ENCODE measurements at regions not wholly inside any gene's neighbourhood (a gene's known extent, or its start where the extent isn't known, plus 50 kb on each side); places are given as distances from the start of the nearest gene placed in this dataset.

GRCh38 chr13:83333614-83334388 is 548.5 kb downstream of the SLITRK1 start:
- Histone ChIP-seq H3K9ac (ENCODE audit: low read depth in 1 of 2, low read length in 2 of 2) (no peak overlapping the region), H3K27ac (ENCODE audit: low read depth in 1 of 2, low read length in 2 of 2) (no peak overlapping the region), H3K36me3 (ENCODE audit: control insufficient read depth in 4 of 4, insufficient read depth in 3 of 4, low read depth in 1 of 4, low read length in 3 of 4) (no peaks in the 10 kb centered on the region), H3K4me1 (ENCODE audit: control insufficient read depth in 4 of 4, insufficient read depth in 4 of 4, low read length in 3 of 4) (no peaks in the 10 kb centered on the region), H3K9me3 (ENCODE audit: control insufficient read depth in 4 of 4, low read length in 3 of 4) (no peaks in the 10 kb centered on the region), H3K27me3 (ENCODE audit: control insufficient read depth in 4 of 4, insufficient read depth in 4 of 4, low read length in 3 of 4) (no peaks in the 10 kb centered on the region), H3K4me3 (ENCODE audit: low read depth in 1 of 3, low read length in 3 of 3) (no peak overlapping the region)
- DNase-seq (ENCODE audit: low spot score), result no peak
- TF ChIP-seq FOXA1 (IDR thresholded peaks at IDR 0.05), result no peak
- TF ChIP-seq ATF3 (IDR thresholded peaks at IDR 0.05), result no peak
- no peak for TF ChIP-seq NR2F2 (IDR thresholded peaks at IDR 0.05)
- no peak for TF ChIP-seq RXRA (IDR thresholded peaks at IDR 0.05)
- no peak for TF ChIP-seq HNF4A (conservative IDR thresholded peaks at IDR 0.05)
- no peak for TF ChIP-seq SP1 (IDR thresholded peaks at IDR 0.05)
- TF ChIP-seq FOXA2 (IDR thresholded peaks at IDR 0.05), result no peak
- no peak for TF ChIP-seq JUND (IDR thresholded peaks at IDR 0.05)
- TF ChIP-seq TAF1 (conservative IDR thresholded peaks at IDR 0.05), result no peak
- TF ChIP-seq REST (IDR thresholded peaks at IDR 0.05), result no peak
- WGBS, result 63% methylated on average over 7 of the region's 7 CpGs

GRCh38 chr13:83332751-83333150 is 549.5 kb downstream of the SLITRK1 start:
- Histone ChIP-seq H3K4me1 (ENCODE audit: control insufficient read depth in 4 of 4, insufficient read depth in 4 of 4, low read length in 3 of 4) (no peaks in the 10 kb centered on the region), H3K9ac (ENCODE audit: low read depth in 1 of 2, low read length in 2 of 2) (no peak overlapping the region), H3K27me3 (ENCODE audit: control insufficient read depth in 4 of 4, insufficient read depth in 4 of 4, low read length in 3 of 4) (no peaks in the 10 kb centered on the region), H3K36me3 (ENCODE audit: control insufficient read depth in 4 of 4, insufficient read depth in 3 of 4, low read depth in 1 of 4, low read length in 3 of 4) (no peaks in the 10 kb centered on the region), H3K9me3 (ENCODE audit: control insufficient read depth in 4 of 4, low read length in 3 of 4) (no peaks in the 10 kb centered on the region), H3K27ac (ENCODE audit: low read depth in 1 of 2, low read length in 2 of 2) (no peak overlapping the region), H3K4me3 (ENCODE audit: low read depth in 1 of 3, low read length in 3 of 3) (no peak overlapping the region)
- TF ChIP-seq RAD21 (IDR thresholded peaks at IDR 0.05), result no peak
- no peak for TF ChIP-seq CTCF (IDR thresholded peaks at IDR 0.05; ENCODE audit: low read depth, low read length, missing input control)
- TF ChIP-seq NR2F2 (IDR thresholded peaks at IDR 0.05), result no peak
- no peak for TF ChIP-seq FOXA1 (IDR thresholded peaks at IDR 0.05)
- TF ChIP-seq HNF4G (IDR thresholded peaks at IDR 0.05), result no peak
- no peak for TF ChIP-seq JUND (IDR thresholded peaks at IDR 0.05)
- no peak for TF ChIP-seq HNF4A (conservative IDR thresholded peaks at IDR 0.05)
- no peak for TF ChIP-seq FOXA2 (IDR thresholded peaks at IDR 0.05)
- no peak for TF ChIP-seq EGR1 (IDR thresholded peaks at IDR 0.05; ENCODE audit: low read depth in 2 of 2)
- TF ChIP-seq YY1 (IDR thresholded peaks at IDR 0.05), result no peak
- TF ChIP-seq, protein P1, sequence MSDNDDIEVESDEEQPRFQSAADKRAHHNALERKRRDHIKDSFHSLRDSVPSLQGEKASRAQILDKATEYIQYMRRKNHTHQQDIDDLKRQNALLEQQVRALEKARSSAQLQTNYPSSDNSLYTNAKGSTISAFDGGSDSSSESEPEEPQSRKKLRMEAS (IDR thresholded peaks at IDR 0.05), result no peak
- no peak for DNase-seq (ENCODE audit: low spot score)
- 93% methylated on average over 3 of the region's 3 CpGs for WGBS
